Neural cell (in vitro differentiated cells): ENCODE measurements at regions not wholly inside any gene's neighbourhood (a gene's known extent, or its start where the extent isn't known, plus 50 kb on each side); places are given as distances from the start of the nearest gene placed in this dataset.

Experiments
- H2AFZ ChIP-seq: fragments of 200-600, 300-800 bp; sonication (generic), shearing (Covaris generic); 2 replicates; pipeline ENCODE4 v1.6.0; 2014; ENCODE audit warnings: low read depth, mild to moderate bottlenecking, antibody characterized with exemption, low read length, moderate library complexity
- H3F3A ChIP-seq: fragments of 200-600 bp; shearing (Covaris generic); 2 replicates; pipeline ENCODE4 v1.6.1; 2016; ENCODE audit warnings: mild to moderate bottlenecking, moderate library complexity, mixed read lengths, antibody characterized with exemption, low read length; ENCODE audit not compliant: insufficient read depth, poor library complexity, severe bottlenecking
- H3K27ac ChIP-seq: fragments of 200-600, 300-800 bp; sonication (generic), shearing (Covaris generic); 2 replicates; pipeline ENCODE4 v1.5.1; 2014; ENCODE audit warnings: mild to moderate bottlenecking, low read length, moderate library complexity
- H3K27me3 ChIP-seq: fragments of 300-800, 200-600 bp; sonication (generic), shearing (Covaris generic); 2 replicates; pipeline ENCODE4 v1.6.0; 2014; ENCODE audit warnings: mild to moderate bottlenecking, low read depth, low read length, moderate library complexity; ENCODE audit not compliant: insufficient read depth
- H3K36me3 ChIP-seq: fragments of 300-800, 200-600 bp; sonication (generic), shearing (Covaris generic); 2 replicates; pipeline ENCODE4 v1.5.1; 2014; ENCODE audit warnings: mild to moderate bottlenecking, antibody characterized with exemption, low read length, moderate library complexity; ENCODE audit not compliant: insufficient read depth
- H3K4me2 ChIP-seq: fragments of 300-800, 200-600 bp; sonication (generic), shearing (Covaris generic); 2 replicates; pipeline ENCODE4 v1.6.0; 2014; ENCODE audit warnings: mild to moderate bottlenecking, low read length
- H3K4me3 ChIP-seq: fragments of 300-800, 200-600 bp; sonication (generic), shearing (Covaris generic); 2 replicates; pipeline ENCODE4 v1.5.1; 2014; ENCODE audit warnings: mild to moderate bottlenecking, low read length, moderate library complexity
- H3K79me2 ChIP-seq: fragments of 200-600 bp; shearing (Covaris generic); replicated peaks from 2 replicates; pipeline ENCODE4 v1.6.0; 2014; ENCODE audit warnings: mild to moderate bottlenecking, low read length, moderate library complexity; ENCODE audit not compliant: insufficient read depth
- H3K9ac ChIP-seq: fragments of 300-800, 200-600 bp; sonication (generic), shearing (Covaris generic); 2 replicates; pipeline ENCODE4 v1.6.1; 2016; ENCODE audit warnings: mild to moderate bottlenecking, low read length, mixed read lengths
- H3K9me2 ChIP-seq: fragments of 200-600 bp; shearing (Covaris generic); 2 replicates; pipeline ENCODE4 v1.6.1; 2016; ENCODE audit warnings: mild to moderate bottlenecking, low read length, mixed read lengths; ENCODE audit not compliant: insufficient read depth
- H3K9me3 ChIP-seq: fragments of 200-600, 300-800 bp; sonication (generic), shearing (Covaris generic); 2 replicates; pipeline ENCODE4 v1.6.1; 2016; ENCODE audit warnings: mild to moderate bottlenecking, mixed run types, low read length, moderate library complexity, mixed read lengths
- H4K20me1 ChIP-seq: fragments of 200-600 bp; shearing (Covaris generic); 2 replicates; pipeline ENCODE4 v1.6.1; 2016; ENCODE audit warnings: mild to moderate bottlenecking, mixed run types; ENCODE audit not compliant: insufficient read depth
- CTCF ChIP-seq: fragments of 450-650 bp; IDR thresholded peaks from 2 replicates; pipeline ENCODE4 v1.5.1; 2014; ENCODE audit warnings: antibody characterized with exemption, mild to moderate bottlenecking, moderate library complexity; ENCODE audit not compliant: poor library complexity, severe bottlenecking
- EP300 ChIP-seq: fragments of 450-650 bp; conservative IDR thresholded peaks from 2 replicates; pipeline ENCODE4 v1.6.1; 2014; ENCODE audit warnings: antibody characterized with exemption, mild to moderate bottlenecking, moderate library complexity; ENCODE audit not compliant: poor library complexity, severe bottlenecking
- EZH2 ChIP-seq: fragments of 200-600, 300-800 bp; shearing (Covaris generic), sonication (generic); IDR thresholded peaks from 2 replicates; pipeline ENCODE4 v1.6.1; 2014; ENCODE audit warnings: antibody characterized with exemption, low read length, borderline replicate concordance, mild to moderate bottlenecking; ENCODE audit not compliant: insufficient read depth, poor library complexity, severe bottlenecking
- MXI1 ChIP-seq: fragments of 450-650 bp; conservative IDR thresholded peaks from 2 replicates; pipeline ENCODE4 v1.6.1; 2014; ENCODE audit warnings: antibody characterized with exemption, mild to moderate bottlenecking; ENCODE audit not compliant: poor library complexity, severe bottlenecking
- POLR2AphosphoS5 ChIP-seq: IDR thresholded peaks from 2 replicates; pipeline ENCODE4 v1.6.1; 2012
- RAD21 ChIP-seq: fragments of 450-650 bp; conservative IDR thresholded peaks from 2 replicates; pipeline ENCODE4 v1.6.1; 2014; ENCODE audit warnings: antibody characterized with exemption, mild to moderate bottlenecking, moderate library complexity
- REST ChIP-seq: IDR thresholded peaks from 2 replicates; pipeline ENCODE4 v1.6.1; 2012; ENCODE audit warnings: borderline replicate concordance
- SMC3 ChIP-seq: fragments of 450-650 bp; conservative IDR thresholded peaks from 2 replicates; pipeline ENCODE4 v1.6.1; 2014; ENCODE audit warnings: antibody characterized with exemption, mild to moderate bottlenecking, moderate library complexity; ENCODE audit not compliant: poor library complexity
- TAF1 ChIP-seq: IDR thresholded peaks from 2 replicates; pipeline ENCODE4 v1.6.1; 2012; ENCODE audit warnings: low read depth

DNA sequence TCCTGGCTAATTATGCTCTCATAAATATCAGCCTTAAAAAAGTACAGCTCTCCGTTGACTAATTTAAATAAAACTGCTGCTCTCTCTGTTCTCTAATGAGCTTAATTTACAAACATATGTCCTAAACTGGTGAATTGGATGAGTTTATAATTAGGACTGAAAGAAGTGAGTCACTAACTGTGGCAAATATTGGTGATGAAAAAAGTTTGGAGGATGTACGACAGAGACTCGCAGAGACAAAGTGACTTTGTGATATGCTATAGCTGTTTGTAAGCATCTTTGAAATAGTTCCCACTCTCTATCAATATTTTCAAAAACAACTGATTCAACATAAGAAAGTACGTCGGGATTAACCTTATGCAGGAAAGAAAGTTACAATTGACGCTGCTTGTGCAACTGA, 138.9 kb upstream of the TMEFF2 start:
- no peak overlapping the region for H2AFZ ChIP-seq
- no peak overlapping the region for H3K9ac ChIP-seq
- H3K4me3 ChIP-seq: no peak overlapping the region
- no peaks in the 10 kb centered on the region for H3K36me3 ChIP-seq
- no peak overlapping the region for H3K4me2 ChIP-seq
- H3K79me2 ChIP-seq: no peaks in the 10 kb centered on the region
- no peaks in the 10 kb centered on the region for H3F3A ChIP-seq
- TF ChIP-seq SMC3 (no peak), RAD21 (no peak), POLR2AphosphoS5 (no peak), CTCF (no peak), TAF1 (no peak), REST (no peak), EP300 (no peak), EZH2 (no peak), MXI1 (no peak)
- H3K9me3 ChIP-seq: no peaks in the 10 kb centered on the region
- no peaks in the 10 kb centered on the region for H3K27me3 ChIP-seq
- H3K9me2 ChIP-seq: no peaks in the 10 kb centered on the region
- no peaks in the 10 kb centered on the region for H4K20me1 ChIP-seq
- no peak overlapping the region for H3K27ac ChIP-seq

DNA sequence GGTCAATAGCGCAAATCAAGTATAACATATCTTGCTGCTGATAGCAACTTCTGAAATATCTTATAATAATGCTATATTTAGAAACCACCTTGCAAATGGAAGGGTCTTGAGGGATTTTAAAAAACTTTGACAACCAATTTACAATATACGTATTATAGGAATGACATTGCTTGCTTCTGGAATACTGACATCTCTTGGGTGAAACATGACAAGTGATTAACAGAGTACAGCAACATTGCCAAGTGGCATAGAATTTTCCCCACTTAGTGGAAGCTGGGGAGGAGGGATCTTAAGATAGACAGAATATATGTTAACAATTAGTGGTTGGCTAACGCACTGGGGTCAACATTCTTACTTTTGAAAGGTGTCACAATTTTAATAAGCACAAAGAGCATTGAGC, 133.6 kb upstream of the TMEFF2 start:
- Histone ChIP-seq H3K4me3 (no peak overlapping the region), H3K9me2 (no peaks in the 10 kb centered on the region), H3K9me3 (no peaks in the 10 kb centered on the region), H2AFZ (no peak overlapping the region), H3K4me2 (peak overlapping the region; percentile 16), H3K27ac (no peak overlapping the region), H3K79me2 (no peaks in the 10 kb centered on the region), H3F3A (no peaks in the 10 kb centered on the region), H3K9ac (no peak overlapping the region), H4K20me1 (no peaks in the 10 kb centered on the region), H3K27me3 (no peaks in the 10 kb centered on the region), H3K36me3 (no peaks in the 10 kb centered on the region)
- TF ChIP-seq POLR2AphosphoS5 (peak; percentile 99), SMC3 (no peak), REST (peak; percentile 99), EP300 (peak; percentile 97)
